HepG2 (cell line): ENCODE measurements at regions not wholly inside any gene's neighbourhood (a gene's known extent, or its start where the extent isn't known, plus 50 kb on each side); places are given as distances from the start of the nearest gene placed in this dataset.

ENCODE experiments used
- ATAC-seq: fragments of 200-7000 bp; cut with Tn5 transposase; 3 replicates; pipeline ENCODE4 v1.9.1; 2020; ENCODE audit warnings: mild to moderate bottlenecking, moderate library complexity
- BruUV-seq: library from RNA; stranded (reverse); fragments of 400-500 nt; replicated peaks from 2 replicates; lab custom pipeline; 2021; lab: Mats Ljungman, UMichigan
- CTCF ChIA-PET: fragments of 300-600 bp; formaldehyde crosslinking; extraction: SDS; loops from one replicate; lab custom pipeline; 2021; ENCODE audit warnings: low total read pairs, inconsistent platforms, low intra/inter-chr PET ratio; lab: Yijun Ruan, JAX
- POLR2A ChIA-PET: fragments of 350-600 bp; sonication (Branson Sonifier 250); formaldehyde crosslinking; loops from one replicate; lab custom pipeline; 2020; ENCODE audit warnings: antibody characterized with exemption, inconsistent platforms; lab: Yijun Ruan, JAX
- DNase-seq: peaks from one replicate; pipeline ENCODE4 v3.0.0-alpha.2; 2015; ENCODE audit warnings: low spot score
- FAIRE-seq: peaks from 3 replicates; lab custom pipeline; 2011; peaks lifted over from hg19 to GRCh38; lab: Jason Lieb, UNC
- H2AFZ ChIP-seq: one replicate; pipeline ENCODE4 v1.6.1; 2011; ENCODE audit warnings: low read length, inconsistent platforms
- H3K27ac ChIP-seq: fragments of 300-600 bp; 3 replicates; pipeline ENCODE4 v1.8.0; 2011; ENCODE audit warnings: mixed run types, mild to moderate bottlenecking, mixed read lengths, low read length, inconsistent platforms; ENCODE audit not compliant: insufficient read depth; ENCODE audit errors: extremely low read length
- H3K27me3 ChIP-seq, 2 experiments: fragments of 200-600 bp in 1 of 2; 2 replicates in 1 of 2; 3 replicates in 1 of 2; pipeline versions ENCODE4 v1.6.0 to v1.8.0; 2011; ENCODE audit warnings: low read length in 2 of 2, mild to moderate bottlenecking in 2 of 2, moderate library complexity in 2 of 2, inconsistent platforms in 1 of 2; ENCODE audit not compliant: insufficient read depth in 2 of 2, control insufficient read depth in 1 of 2
- H3K36me3 ChIP-seq, 2 experiments: fragments of 200-600 bp in 1 of 2; replicated peaks in 1 of 2; 2 replicates in 1 of 2; 3 replicates in 1 of 2; pipeline versions ENCODE4 v1.5.1 to v1.8.0; 2011; ENCODE audit warnings: low read length in 2 of 2, inconsistent platforms in 1 of 2; ENCODE audit not compliant: insufficient read depth in 2 of 2, control insufficient read depth in 1 of 2
- H3K4me1 ChIP-seq: 2 replicates; pipeline ENCODE4 v1.5.1; 2012; ENCODE audit warnings: low read length, inconsistent platforms; ENCODE audit not compliant: insufficient read depth
- H3K4me2 ChIP-seq: 2 replicates; pipeline ENCODE4 v1.6.0; 2011; ENCODE audit warnings: low read depth, low read length, inconsistent platforms
- H3K4me3 ChIP-seq, 3 experiments: fragments of 200-600 bp in 1 of 3; sonication (generic), shearing (Covaris generic) in 1 of 3; replicated peaks in 1 of 3; 2 replicates each; pipeline ENCODE4 v1.5.1; 2011 to 2016; ENCODE audit warnings: low read length in 3 of 3, inconsistent platforms in 2 of 3, low read depth in 2 of 3, mild to moderate bottlenecking in 2 of 3, control low read depth in 1 of 3, mixed read lengths in 1 of 3; ENCODE audit not compliant: insufficient read depth in 1 of 3
- H3K79me2 ChIP-seq: one replicate; pipeline ENCODE4 v1.6.1; 2011; ENCODE audit warnings: low read length, inconsistent platforms; ENCODE audit not compliant: insufficient read depth
- H3K9ac ChIP-seq: 2 replicates; pipeline ENCODE4 v1.6.0; 2011; ENCODE audit warnings: mild to moderate bottlenecking, low read depth, low read length, inconsistent platforms; ENCODE audit not compliant: insufficient read depth
- H3K9me3 ChIP-seq: 2 replicates; pipeline ENCODE4 v1.5.1; 2012; ENCODE audit warnings: mild to moderate bottlenecking, low read length
- H4K20me1 ChIP-seq: 2 replicates; pipeline ENCODE4 v1.6.0; 2011; ENCODE audit warnings: inconsistent platforms, mild to moderate bottlenecking, low read length, moderate library complexity; ENCODE audit not compliant: insufficient read depth
- ATF6 ChIP-seq: sonication (generic); formaldehyde crosslinking; conservative IDR thresholded peaks from 2 replicates; pipeline ENCODE4 v1.4.0; 2020; ENCODE audit warnings: missing genetic modification reagents
- ATF7 ChIP-seq, 2 experiments: fragments of 450-650 bp in 1 of 2; sonication (generic) in 1 of 2; formaldehyde crosslinking in 1 of 2; IDR thresholded peaks; 2 replicates each; pipeline versions ENCODE4 v1.4.0 to v1.6.1; 2016 to 2020; ENCODE audit warnings: antibody characterized with exemption in 1 of 2, mild to moderate bottlenecking in 1 of 2, missing genetic modification reagents in 1 of 2
- CHD4 ChIP-seq: fragments of 200-600 bp; sonication (generic); IDR thresholded peaks from 2 replicates; pipeline ENCODE4 v1.7.0; 2017; ENCODE audit warnings: mild to moderate bottlenecking, low read length, borderline replicate concordance
- FOXA3 ChIP-seq: IDR thresholded peaks from 2 replicates; pipeline ENCODE4 v1.6.1; 2016; ENCODE audit warnings: missing genetic modification reagents, missing compliant biosample characterization
- FOXP1 ChIP-seq, 2 experiments: fragments of 450-650 bp in 1 of 2; IDR thresholded peaks; 2 replicates each; pipeline ENCODE4 v1.6.1; 2017 to 2018; ENCODE audit warnings: antibody characterized with exemption in 1 of 2
- HHEX ChIP-seq: IDR thresholded peaks from 2 replicates; pipeline ENCODE4 v1.6.1; 2016; ENCODE audit warnings: control low read depth
- HNF4A ChIP-seq: sonication (generic); formaldehyde crosslinking; IDR thresholded peaks from 2 replicates; pipeline ENCODE4 v1.4.0; 2020; ENCODE audit warnings: missing genetic modification reagents
- IKZF1 ChIP-seq: fragments of 450-650 bp; IDR thresholded peaks from 2 replicates; pipeline ENCODE4 v1.7.1; 2016
- MAFK ChIP-seq, 2 experiments: IDR thresholded peaks in 1 of 2; conservative IDR thresholded peaks in 1 of 2; 2 replicates each; pipeline ENCODE4 v1.6.1; 2011; ENCODE audit warnings: improper control_type of control experiment in 2 of 2, low read length in 2 of 2
- MATR3 ChIP-seq: sonication (generic); formaldehyde crosslinking; IDR thresholded peaks from 2 replicates; pipeline ENCODE4 v1.4.0; 2020; ENCODE audit warnings: missing genetic modification reagents
- MBD4 ChIP-seq: IDR thresholded peaks from 2 replicates; pipeline ENCODE4 v1.6.1; 2012; ENCODE audit warnings: low read length, inconsistent platforms, borderline replicate concordance
- NFIB ChIP-seq: sonication (generic); formaldehyde crosslinking; IDR thresholded peaks from 2 replicates; pipeline ENCODE4 v1.9.0; 2021; ENCODE audit warnings: missing genetic modification reagents, mild to moderate bottlenecking, borderline replicate concordance
- SIN3A ChIP-seq: IDR thresholded peaks from 2 replicates; pipeline ENCODE4 v1.6.1; 2011; ENCODE audit warnings: low read depth, mild to moderate bottlenecking, control low read depth, low read length, borderline replicate concordance
- SIX1 ChIP-seq: sonication (generic); formaldehyde crosslinking; IDR thresholded peaks from 2 replicates; pipeline ENCODE4 v1.4.0; 2020; ENCODE audit warnings: missing genetic modification reagents, borderline replicate concordance
- SOX13 ChIP-seq, 3 experiments: fragments of 450-650 bp in 1 of 3; sonication (generic) in 1 of 3; formaldehyde crosslinking in 1 of 3; IDR thresholded peaks in 2 of 3; conservative IDR thresholded peaks in 1 of 3; 2 replicates each; pipeline versions ENCODE4 v1.5.0 to v1.6.1; 2016 to 2020; ENCODE audit warnings: antibody characterized with exemption in 1 of 3, mild to moderate bottlenecking in 1 of 3, missing compliant biosample characterization in 1 of 3, missing genetic modification reagents in 1 of 3, moderate library complexity in 1 of 3
- TBX3 ChIP-seq: fragments of 450-650 bp; IDR thresholded peaks from 2 replicates; pipeline ENCODE4 v1.6.1; 2017; ENCODE audit warnings: antibody characterized with exemption, mild to moderate bottlenecking, inconsistent platforms, borderline replicate concordance
- TCF7 ChIP-seq: sonication (generic); IDR thresholded peaks from 2 replicates; pipeline ENCODE4 v1.6.1; 2016; ENCODE audit warnings: antibody characterized with exemption, low read depth
- THAP11 ChIP-seq: IDR thresholded peaks from 2 replicates; pipeline ENCODE4 v1.6.1; 2016; ENCODE audit warnings: missing biosample characterization, missing genetic modification reagents
- ZBTB21 ChIP-seq: sonication (generic); formaldehyde crosslinking; IDR thresholded peaks from 2 replicates; pipeline ENCODE4 v1.4.0; 2020; ENCODE audit warnings: missing genetic modification reagents
- ZFP36L2 ChIP-seq: sonication (generic); formaldehyde crosslinking; IDR thresholded peaks from 2 replicates; pipeline ENCODE4 v1.4.0; 2020; ENCODE audit warnings: missing genetic modification reagents
- ZNF44 ChIP-seq: sonication (generic); formaldehyde crosslinking; IDR thresholded peaks from 2 replicates; pipeline ENCODE4 v1.5.1; 2020; ENCODE audit warnings: mild to moderate bottlenecking, missing genetic modification reagents
- ZNF616 ChIP-seq: sonication (generic); formaldehyde crosslinking; IDR thresholded peaks from 2 replicates; pipeline ENCODE4 v1.5.0; 2020; ENCODE audit warnings: low read depth, mild to moderate bottlenecking, missing genetic modification reagents
- ZNF670 ChIP-seq: sonication (generic); formaldehyde crosslinking; IDR thresholded peaks from 2 replicates; pipeline ENCODE4 v1.8.0; 2022; ENCODE audit warnings: mild to moderate bottlenecking, missing genetic modification reagents, borderline replicate concordance
- ZNF691 ChIP-seq: sonication (generic); formaldehyde crosslinking; IDR thresholded peaks from 2 replicates; pipeline ENCODE4 v1.4.0; 2020; ENCODE audit warnings: missing genetic modification reagents, low read depth, mild to moderate bottlenecking, borderline replicate concordance
- ZNF776 ChIP-seq: sonication (generic); formaldehyde crosslinking; IDR thresholded peaks from 2 replicates; pipeline ENCODE4 v1.4.0; 2020; ENCODE audit warnings: mild to moderate bottlenecking, missing genetic modification reagents
- ZNF891 ChIP-seq: sonication (generic); formaldehyde crosslinking; IDR thresholded peaks from 2 replicates; pipeline ENCODE4 v1.5.0; 2020; ENCODE audit warnings: mild to moderate bottlenecking, missing genetic modification reagents
- WGBS: methylation state at CpG from one replicate; pipeline ENCODE4 v1.1.6; 2017; ENCODE audit warnings: low lambda C conversion rate; 5-methylcytosine and 5-hydroxymethylcytosine counted together
- in situ Hi-C: cut with HindIII; loops from 2 replicates; pipeline ENCODE4 v1.10.0; 2017; ENCODE audit warnings: low pct_unique_long_range_greater_than_20kb; ENCODE audit not compliant: extremely low pct_ligation_motif_present
- intact Hi-C: fragments of 100-400 bp; cut with micrococcal nuclease; formaldehyde crosslinking; loops from one replicate; pipeline ENCODE4 v1.10.0; 2022; ENCODE audit not compliant: unreplicated experiment

- no peaks in the 10 kb centered on the region for H3K9me3 ChIP-seq
- H3K79me2 ChIP-seq = no peaks in the 10 kb centered on the region
- no peaks in the 10 kb centered on the region for H4K20me1 ChIP-seq
- POLR2A ChIA-PET = no interaction called here
- H3K27me3 ChIP-seq = peaks cover 0 to 3% of the 10 kb centered on the region in 2 experiments; a peak in 1 of 5 replicates
- H3K4me3 ChIP-seq = no peak overlapping the region
- H3K27ac ChIP-seq = no peak overlapping the region
- no peak overlapping the region for H3K4me2 ChIP-seq
- no TSS peak for BruUV-seq
- 7% methylated on average over 3 of the region's 3 CpGs for WGBS
- in situ Hi-C loops = no loop called here
- no peak for FAIRE-seq
- H2AFZ ChIP-seq = no peak overlapping the region
- H3K36me3 ChIP-seq = no peaks in the 10 kb centered on the region
- no peaks in the 10 kb centered on the region for H3K4me1 ChIP-seq
- no peak overlapping the region for H3K9ac ChIP-seq
- peak; percentile 66 for ATAC-seq
- CTCF ChIA-PET = no interaction called here
- intact Hi-C loops = no loop called here
- no peak for DNase-seq
- no peak for TF ChIP-seq MBD4
- TF ChIP-seq CHD4 = no peak
- peak; percentile 57; the same call in 1 of the 2 replicates for TF ChIP-seq TBX3
- no peak for TF ChIP-seq ZNF691 (CRISPR knock-in tag)
- no peak for TF ChIP-seq ZNF776 (CRISPR knock-in tag)
- TF ChIP-seq IKZF1 = no peak
- TF ChIP-seq THAP11 (CRISPR knock-in tag) = no peak
- no peak for TF ChIP-seq NFIB (CRISPR knock-in tag)
- 0 out of 2 replicates have a peak, but pooled peaks have one; percentile 24 for TF ChIP-seq FOXA3 (CRISPR knock-in tag)
- TF ChIP-seq HNF4A (CRISPR knock-in tag) = no peak
- TF ChIP-seq MATR3 (CRISPR knock-in tag) = no peak
- TF ChIP-seq ZNF44 (CRISPR knock-in tag) = no peak
- no peak for TF ChIP-seq ATF7 (IDR thresholded peaks at IDR 0.05)
- TF ChIP-seq ATF7 (CRISPR knock-in tag; IDR thresholded peaks at IDR 0.05) = no peak
- TF ChIP-seq ZNF891 (CRISPR knock-in tag) = no peak
- no peak for TF ChIP-seq ATF6 (CRISPR knock-in tag)
- no peak for TF ChIP-seq ZNF616 (CRISPR knock-in tag)
- TF ChIP-seq ZBTB21 (CRISPR knock-in tag) = no peak
- 0 out of 4 replicates have a peak, but pooled peaks of 1 of the 2 experiments have one; percentile 5 for TF ChIP-seq MAFK (conservative IDR thresholded peaks at IDR 0.05 in 1 of 2, IDR thresholded peaks at IDR 0.05 in 1 of 2; ENCODE audit: low read length in 2 of 2)
- no peak for TF ChIP-seq SOX13 (IDR thresholded peaks at IDR 0.05)
- TF ChIP-seq SOX13 (CRISPR knock-in tag; conservative IDR thresholded peaks at IDR 0.05 in 1 of 2, IDR thresholded peaks at IDR 0.05 in 1 of 2) = no peak
- TF ChIP-seq SIX1 (CRISPR knock-in tag) = no peak
- TF ChIP-seq HHEX (CRISPR knock-in tag) = peak; percentile 56; the same call in 1 of the 2 replicates
- TF ChIP-seq SIN3A = no peak
- TF ChIP-seq ZNF670 (CRISPR knock-in tag) = no peak
- TF ChIP-seq FOXP1 (IDR thresholded peaks at IDR 0.05) = no peak
- TF ChIP-seq FOXP1 (CRISPR knock-in tag; IDR thresholded peaks at IDR 0.05) = peak; percentile 48; the same call in 1 of the 2 replicates
- no peak for TF ChIP-seq ZFP36L2
- no peak for TF ChIP-seq TCF7
Measured at GRCh38 chr16:9395958-9396359, 304.5 kb downstream of the HAPSTR1 start.
